ENCODE measurements at regions not wholly inside any gene's neighbourhood (a gene's known extent, or its start where the extent isn't known, plus 50 kb on each side); places are given as distances from the start of the nearest gene placed in this dataset.

DNA sequence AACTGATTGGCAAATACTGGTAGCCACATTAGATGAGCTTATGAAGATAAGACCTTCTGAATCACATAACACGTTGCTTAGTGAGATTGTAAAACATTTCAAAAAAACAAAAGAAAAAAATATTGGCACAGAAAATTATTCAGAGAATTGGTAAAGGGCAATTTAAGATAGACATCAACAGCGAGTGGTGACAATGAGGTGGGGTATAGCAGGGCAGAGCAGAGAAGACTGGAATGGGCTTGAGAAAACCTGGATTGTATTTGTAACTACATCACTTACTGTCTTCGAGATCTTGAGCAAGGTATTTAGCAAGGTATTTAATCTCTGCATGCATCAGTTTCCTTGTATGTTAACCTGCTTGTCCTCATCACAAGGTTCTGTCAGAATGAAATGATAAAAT lies 313.0 kb upstream of the MEIS1 start:
- H3K27me3 Mint-ChIP-seq = no peaks in the 10 kb centered on the region
- H3K9me3 ChIP-seq (ENCODE audit: control extremely low read depth in 1 of 3, control insufficient read depth in 2 of 3, insufficient read depth in 1 of 3, low read length in 2 of 3) = peaks cover 0 to 1% (median 0%) of the 10 kb centered on the region in 3 donors
- H3K9me3 Mint-ChIP-seq (ENCODE audit: insufficient read depth) = peaks cover 3% of the 10 kb centered on the region
- no peak overlapping the region for H3K4me3 ChIP-seq (ENCODE audit: control extremely low read depth in 1 of 5, extremely low read depth in 1 of 5, insufficient read depth in 1 of 5, low read depth in 2 of 5, low read length in 4 of 5)
- H3K4me1 Mint-ChIP-seq = no peaks in the 10 kb centered on the region
- H4K20me1 ChIP-seq (ENCODE audit: control insufficient read depth, insufficient read depth, low read length, poor library complexity, severe bottlenecking) = no peaks in the 10 kb centered on the region
- CTCF ChIA-PET = no interaction called here
- H3K4me1 ChIP-seq (ENCODE audit: control insufficient read depth in 2 of 2, insufficient read depth in 2 of 2, low read length in 2 of 2) = no peaks in the 10 kb centered on the region
- H3K79me2 ChIP-seq (ENCODE audit: control insufficient read depth, insufficient read depth, low read length) = no peaks in the 10 kb centered on the region
- no peak overlapping the region for H2AFZ ChIP-seq (ENCODE audit: insufficient read depth, low read depth, low read length, poor library complexity, severe bottlenecking)
- no peaks in the 10 kb centered on the region for H3K36me3 ChIP-seq (replicated peaks in 1 of 2; ENCODE audit: control extremely low read depth in 1 of 2, control insufficient read depth in 1 of 2, extremely low read depth in 1 of 2, insufficient read depth in 2 of 2, low read length in 1 of 2)
- ATAC-seq (ENCODE audit: low read depth) (no peak), DNase-seq (no peak)
- no peak overlapping the region for H3K4me2 ChIP-seq (replicated peaks; ENCODE audit: low read depth, low read length, poor library complexity, severe bottlenecking)
- no peak overlapping the region for H3K27ac ChIP-seq (ENCODE audit: low read length in 2 of 2)
- intact Hi-C loops (cut with micrococcal nuclease) = no loop called here
- no peak overlapping the region for H3K27ac Mint-ChIP-seq
- POLR2A ChIA-PET = no interaction called here
- 100% methylated on average over 1 of the region's 3 CpGs for WGBS (ENCODE audit: insufficient coverage)
- no peak overlapping the region for H3K9ac ChIP-seq (ENCODE audit: low read length)
- H3K4me3 Mint-ChIP-seq = no peak overlapping the region
- H3K27me3 ChIP-seq (replicated peaks in 1 of 4; ENCODE audit: control extremely low read depth in 1 of 4, control insufficient read depth in 3 of 4, insufficient read depth in 4 of 4, low read length in 3 of 4) = no peaks in the 10 kb centered on the region
- no peak for TF ChIP-seq EZH2 (IDR thresholded peaks at IDR 0.05; ENCODE audit: borderline replicate concordance, insufficient read depth, low read depth, low read length, poor library complexity, severe bottlenecking)

DNA sequence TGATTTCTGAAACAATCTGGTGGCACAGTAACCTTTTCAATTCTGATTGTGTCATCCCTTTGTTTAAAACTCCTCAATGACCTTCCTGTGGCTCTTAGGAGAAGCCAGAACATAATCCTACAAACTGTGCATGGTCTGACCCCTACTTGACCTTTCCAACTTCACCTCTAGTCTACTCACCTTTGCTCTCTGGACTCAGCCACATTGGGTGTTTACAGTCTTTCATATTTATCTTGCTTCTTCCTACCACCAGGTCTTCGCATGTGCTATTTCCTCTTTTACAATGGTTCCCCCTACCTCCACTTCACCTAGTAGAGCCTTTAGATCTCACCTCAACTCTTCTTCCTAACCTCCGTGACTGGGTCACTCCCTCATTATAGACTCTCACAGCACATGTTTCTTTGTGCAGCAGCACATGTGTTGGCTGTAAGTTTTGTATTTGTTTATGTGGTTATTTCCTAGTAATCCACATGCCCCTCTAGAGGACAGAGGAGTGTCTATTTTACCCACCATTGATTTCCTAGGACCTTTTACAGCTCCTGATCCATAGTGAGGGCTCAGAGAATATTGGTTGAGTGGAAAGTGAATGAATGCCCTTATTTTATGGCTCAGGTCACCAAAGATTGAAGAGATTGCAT lies 320.8 kb upstream of the MEIS1 start:
- H2AFZ ChIP-seq (ENCODE audit: insufficient read depth, low read depth, low read length, poor library complexity, severe bottlenecking) = no peak overlapping the region
- ChIA-PET CTCF (no interaction called here), POLR2A (no interaction called here)
- H3K27ac Mint-ChIP-seq = no peak overlapping the region
- intact Hi-C loops (cut with micrococcal nuclease) = no loop called here
- H3K27me3 ChIP-seq (replicated peaks in 1 of 4; ENCODE audit: control extremely low read depth in 1 of 4, control insufficient read depth in 3 of 4, insufficient read depth in 4 of 4, low read length in 3 of 4) = no peaks in the 10 kb centered on the region
- DNase-seq (no peak), ATAC-seq (ENCODE audit: low read depth) (no peak)
- H3K4me1 ChIP-seq (ENCODE audit: control insufficient read depth in 2 of 2, insufficient read depth in 2 of 2, low read length in 2 of 2) = no peaks in the 10 kb centered on the region
- H3K4me2 ChIP-seq (replicated peaks; ENCODE audit: low read depth, low read length, poor library complexity, severe bottlenecking) = no peak overlapping the region
- H3K27me3 Mint-ChIP-seq = no peaks in the 10 kb centered on the region
- peaks cover 0 to under 1% (median 0%) of the 10 kb centered on the region in 3 donors for H3K9me3 ChIP-seq (ENCODE audit: control extremely low read depth in 1 of 3, control insufficient read depth in 2 of 3, insufficient read depth in 1 of 3, low read length in 2 of 3)
- WGBS (ENCODE audit: insufficient coverage) = 93% methylated on average over 1 of the region's 2 CpGs
- H3K36me3 ChIP-seq (replicated peaks in 1 of 2; ENCODE audit: control extremely low read depth in 1 of 2, control insufficient read depth in 1 of 2, extremely low read depth in 1 of 2, insufficient read depth in 2 of 2, low read length in 1 of 2) = no peaks in the 10 kb centered on the region
- H3K79me2 ChIP-seq (ENCODE audit: control insufficient read depth, insufficient read depth, low read length) = no peaks in the 10 kb centered on the region
- no peaks in the 10 kb centered on the region for H3K4me1 Mint-ChIP-seq
- no peaks in the 10 kb centered on the region for H3K9me3 Mint-ChIP-seq (ENCODE audit: insufficient read depth)
- H3K4me3 Mint-ChIP-seq = no peak overlapping the region
- H3K4me3 ChIP-seq (ENCODE audit: control extremely low read depth in 1 of 5, extremely low read depth in 1 of 5, insufficient read depth in 1 of 5, low read depth in 2 of 5, low read length in 4 of 5) = no peak overlapping the region
- TF ChIP-seq, protein P1, sequence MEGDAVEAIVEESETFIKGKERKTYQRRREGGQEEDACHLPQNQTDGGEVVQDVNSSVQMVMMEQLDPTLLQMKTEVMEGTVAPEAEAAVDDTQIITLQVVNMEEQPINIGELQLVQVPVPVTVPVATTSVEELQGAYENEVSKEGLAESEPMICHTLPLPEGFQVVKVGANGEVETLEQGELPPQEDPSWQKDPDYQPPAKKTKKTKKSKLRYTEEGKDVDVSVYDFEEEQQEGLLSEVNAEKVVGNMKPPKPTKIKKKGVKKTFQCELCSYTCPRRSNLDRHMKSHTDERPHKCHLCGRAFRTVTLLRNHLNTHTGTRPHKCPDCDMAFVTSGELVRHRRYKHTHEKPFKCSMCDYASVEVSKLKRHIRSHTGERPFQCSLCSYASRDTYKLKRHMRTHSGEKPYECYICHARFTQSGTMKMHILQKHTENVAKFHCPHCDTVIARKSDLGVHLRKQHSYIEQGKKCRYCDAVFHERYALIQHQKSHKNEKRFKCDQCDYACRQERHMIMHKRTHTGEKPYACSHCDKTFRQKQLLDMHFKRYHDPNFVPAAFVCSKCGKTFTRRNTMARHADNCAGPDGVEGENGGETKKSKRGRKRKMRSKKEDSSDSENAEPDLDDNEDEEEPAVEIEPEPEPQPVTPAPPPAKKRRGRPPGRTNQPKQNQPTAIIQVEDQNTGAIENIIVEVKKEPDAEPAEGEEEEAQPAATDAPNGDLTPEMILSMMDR (IDR thresholded peaks at IDR 0.05) = no peak
- TF ChIP-seq EZH2 (IDR thresholded peaks at IDR 0.05; ENCODE audit: borderline replicate concordance, insufficient read depth, low read depth, low read length, poor library complexity, severe bottlenecking) = no peak
- H4K20me1 ChIP-seq (ENCODE audit: control insufficient read depth, insufficient read depth, low read length, poor library complexity, severe bottlenecking) = no peaks in the 10 kb centered on the region
- no peak overlapping the region for H3K27ac ChIP-seq (ENCODE audit: low read length in 2 of 2)
- H3K9ac ChIP-seq (ENCODE audit: low read length) = no peak overlapping the region

All from B cell (primary cell).